GM10266 (cell line): ENCODE measurements at regions not wholly inside any gene's neighbourhood (a gene's known extent, or its start where the extent isn't known, plus 50 kb on each side); places are given as distances from the start of the nearest gene placed in this dataset.
"Not testable (repeated sequence)": the region's sequence is repeated elsewhere in the genome, so short reads cannot be mapped to it uniquely, and the experiment has no call there.

Experiments used
- DNase-seq: peaks from one replicate; pipeline ENCODE4 v3.0.0; 2012; ENCODE audit errors: extremely low spot score
- TF ChIP-seq, protein P1 (sequence below): IDR thresholded peaks from 2 replicates; pipeline ENCODE4 v1.5.1; 2012; ENCODE audit warnings: mild to moderate bottlenecking, low read depth; ENCODE audit not compliant: control insufficient read depth, insufficient read depth; ENCODE audit errors: missing control alignments

DNA sequence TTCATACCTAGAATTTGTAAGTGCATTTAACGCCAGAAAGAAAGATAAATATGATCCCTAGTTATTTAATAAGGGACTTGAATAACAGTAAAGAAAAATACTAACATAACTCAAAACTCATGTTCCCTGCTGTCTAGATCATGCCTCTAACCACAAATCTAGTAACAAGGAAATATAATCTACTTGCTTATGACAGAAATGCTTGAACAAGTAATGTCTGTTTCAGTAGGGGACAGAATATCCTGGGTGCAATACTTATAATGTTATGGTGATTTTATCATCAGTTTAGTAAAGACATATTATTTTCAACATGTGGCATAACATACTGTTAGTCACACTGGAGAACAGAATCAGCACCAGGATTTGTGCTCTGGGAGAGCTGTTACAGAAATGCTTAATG is 861.9 kb upstream of the SLITRK1 start:
- TF ChIP-seq, protein P1, sequence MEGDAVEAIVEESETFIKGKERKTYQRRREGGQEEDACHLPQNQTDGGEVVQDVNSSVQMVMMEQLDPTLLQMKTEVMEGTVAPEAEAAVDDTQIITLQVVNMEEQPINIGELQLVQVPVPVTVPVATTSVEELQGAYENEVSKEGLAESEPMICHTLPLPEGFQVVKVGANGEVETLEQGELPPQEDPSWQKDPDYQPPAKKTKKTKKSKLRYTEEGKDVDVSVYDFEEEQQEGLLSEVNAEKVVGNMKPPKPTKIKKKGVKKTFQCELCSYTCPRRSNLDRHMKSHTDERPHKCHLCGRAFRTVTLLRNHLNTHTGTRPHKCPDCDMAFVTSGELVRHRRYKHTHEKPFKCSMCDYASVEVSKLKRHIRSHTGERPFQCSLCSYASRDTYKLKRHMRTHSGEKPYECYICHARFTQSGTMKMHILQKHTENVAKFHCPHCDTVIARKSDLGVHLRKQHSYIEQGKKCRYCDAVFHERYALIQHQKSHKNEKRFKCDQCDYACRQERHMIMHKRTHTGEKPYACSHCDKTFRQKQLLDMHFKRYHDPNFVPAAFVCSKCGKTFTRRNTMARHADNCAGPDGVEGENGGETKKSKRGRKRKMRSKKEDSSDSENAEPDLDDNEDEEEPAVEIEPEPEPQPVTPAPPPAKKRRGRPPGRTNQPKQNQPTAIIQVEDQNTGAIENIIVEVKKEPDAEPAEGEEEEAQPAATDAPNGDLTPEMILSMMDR = no peak
- no peak for DNase-seq

DNA sequence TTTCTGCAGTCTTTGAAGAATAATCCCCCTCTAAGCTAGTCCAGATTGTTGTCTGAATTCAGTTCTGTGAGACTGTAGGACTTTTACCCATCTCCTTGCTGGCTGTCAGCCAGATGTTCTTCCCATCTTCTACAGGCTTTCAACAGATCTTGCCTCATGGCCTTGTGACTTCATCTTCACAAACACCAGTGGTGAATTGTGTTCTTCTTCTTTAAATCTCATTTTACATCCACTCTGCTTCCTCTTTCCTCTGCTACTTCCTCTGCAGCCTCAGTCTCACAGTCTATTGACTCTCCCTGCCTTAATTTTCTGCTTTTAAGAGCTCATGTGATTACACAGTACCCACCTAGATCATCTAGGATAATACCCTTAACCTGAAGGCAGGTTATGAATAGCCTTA is 859.0 kb upstream of the SLITRK1 start:
- DNase-seq = no peak
- TF ChIP-seq, protein P1 = no peak

DNA sequence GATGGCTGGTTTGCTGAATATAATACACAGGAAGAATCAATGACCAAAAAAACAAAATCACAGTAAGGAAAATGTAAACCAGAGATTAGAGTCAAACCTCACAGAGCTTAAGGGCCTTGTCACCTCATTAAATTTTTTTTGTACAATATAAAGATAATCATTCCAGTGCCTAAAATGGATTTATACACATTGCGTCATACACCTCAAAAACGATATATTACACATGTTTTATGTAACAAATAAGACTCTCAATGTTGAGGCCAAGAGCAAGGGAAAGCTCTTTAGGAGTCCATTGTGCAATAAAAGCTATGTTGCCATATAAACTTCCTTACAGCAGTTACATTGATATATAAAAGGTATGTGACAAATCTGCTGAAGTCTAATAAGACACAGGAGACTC is 856.7 kb upstream of the SLITRK1 start:
- no peak for DNase-seq
- TF ChIP-seq, protein P1 = no peak

DNA sequence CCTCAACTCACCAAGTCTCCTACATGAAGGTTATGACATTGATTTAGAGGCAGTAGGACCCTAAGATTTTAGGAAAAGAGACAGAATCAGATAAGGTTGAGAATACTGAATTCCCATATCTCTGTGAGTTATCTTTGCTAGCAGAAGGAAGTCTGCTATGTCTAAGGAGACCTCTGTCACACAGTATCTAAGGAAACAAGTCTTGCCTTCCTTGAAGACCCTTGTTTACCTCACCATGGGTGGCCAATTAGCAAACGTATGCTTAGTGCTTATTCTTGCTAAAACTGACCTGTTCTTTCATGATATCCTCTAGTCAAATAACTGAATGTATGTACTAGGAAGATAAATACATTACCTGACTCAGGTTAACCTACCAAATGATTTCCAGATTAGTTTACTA is 855.4 kb upstream of the SLITRK1 start:
- TF ChIP-seq, protein P1 = no peak
- DNase-seq = no peak

DNA sequence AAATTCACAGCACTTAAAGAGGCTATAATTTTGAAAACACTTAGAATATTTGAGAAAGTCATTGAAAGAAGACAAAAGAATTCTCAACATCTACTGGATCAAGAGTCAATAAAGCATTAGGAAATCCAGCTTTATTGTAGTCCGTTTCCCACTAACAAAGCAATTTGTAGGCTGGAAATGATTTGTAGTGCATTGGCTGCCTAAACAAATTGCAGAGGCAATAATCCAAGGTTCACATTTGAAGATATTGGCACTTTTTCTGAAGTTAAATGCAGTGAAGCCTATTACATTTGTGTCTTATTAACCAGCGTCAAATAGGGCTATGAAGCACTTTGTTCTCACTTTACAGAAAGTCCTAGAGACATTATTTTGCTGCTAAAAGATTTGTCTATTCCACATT is 848.1 kb upstream of the SLITRK1 start:
- DNase-seq = no peak
- TF ChIP-seq, protein P1 = no peak

DNA sequence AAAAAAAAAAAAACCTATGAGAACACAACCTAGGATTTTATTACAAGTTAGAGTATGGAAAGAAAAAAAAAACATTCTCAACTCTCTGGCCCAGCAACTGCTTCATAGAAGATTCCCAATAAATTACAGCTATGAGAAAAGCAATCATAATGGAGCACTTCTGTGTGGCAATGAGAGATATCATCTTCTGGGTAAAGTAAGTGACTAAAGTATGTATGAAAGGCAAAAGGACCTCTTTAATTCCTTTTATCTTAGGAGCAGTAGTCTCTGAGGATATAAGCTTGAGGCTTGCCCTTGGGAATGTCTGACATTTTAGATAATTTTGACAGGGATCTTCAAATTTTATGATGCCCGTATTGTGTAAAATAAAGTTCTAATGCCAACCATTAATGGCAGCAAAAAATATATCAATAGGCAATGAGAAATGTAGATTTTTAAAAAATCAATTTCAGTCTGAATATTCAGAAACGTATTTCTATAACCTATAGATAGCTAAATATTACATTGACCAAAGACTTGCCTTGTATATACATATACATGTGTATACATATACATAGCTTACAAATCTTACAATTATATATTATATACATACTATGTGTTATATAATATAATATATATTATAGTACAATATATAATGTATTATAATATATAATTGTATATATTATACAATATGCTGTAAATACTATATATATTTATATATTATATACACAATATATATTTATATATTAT is 823.9 kb upstream of the SLITRK1 start:
- TF ChIP-seq, protein P1 = no peak
- DNase-seq = no peak

DNA sequence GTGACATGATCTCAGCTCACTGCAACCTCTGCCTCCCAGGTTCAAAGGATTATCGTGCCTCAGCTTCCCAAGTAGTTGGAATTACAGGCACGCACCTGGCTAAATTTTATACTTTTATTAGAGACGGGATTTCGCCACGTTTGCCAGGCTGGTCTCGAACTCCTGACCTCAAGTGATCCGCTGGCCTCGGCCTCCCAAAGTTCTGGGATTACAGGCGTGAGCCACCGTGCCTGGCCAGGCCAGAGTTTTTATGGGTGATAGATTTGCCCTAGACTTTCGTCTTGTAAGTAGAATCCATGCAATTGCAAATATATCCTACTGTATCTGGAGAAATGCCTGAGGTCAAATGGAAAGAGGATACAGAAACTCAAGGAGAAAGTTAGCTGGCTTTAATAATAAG is 819.9 kb upstream of the SLITRK1 start:
- TF ChIP-seq, protein P1 = no peak

DNA sequence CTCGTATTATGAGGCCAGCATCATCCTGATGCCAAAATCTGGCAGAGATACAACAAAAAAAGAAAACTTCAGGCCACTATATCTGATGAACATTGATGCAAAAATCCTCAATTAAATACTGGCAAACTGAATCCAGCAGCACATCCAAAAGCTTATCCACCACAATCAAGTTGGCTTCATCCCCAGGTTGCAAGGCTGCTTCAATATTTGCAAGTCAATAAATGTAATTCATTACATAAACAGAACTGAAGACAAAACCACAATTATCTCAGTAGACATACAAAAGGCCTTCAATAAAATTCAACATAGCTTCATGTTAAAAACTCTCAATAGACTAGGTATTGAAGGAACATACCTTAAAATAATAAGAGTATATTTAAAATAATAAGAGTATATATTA is 815.3 kb upstream of the SLITRK1 start:
- not testable (repeated sequence) for DNase-seq

More for the DNA sequence above, 819.9 kb upstream of the SLITRK1 start:
- DNase-seq = no peak
